ENCODE measurements at regions not wholly inside any gene's neighbourhood (a gene's known extent, or its start where the extent isn't known, plus 50 kb on each side); places are given as distances from the start of the nearest gene placed in this dataset.

DNA sequence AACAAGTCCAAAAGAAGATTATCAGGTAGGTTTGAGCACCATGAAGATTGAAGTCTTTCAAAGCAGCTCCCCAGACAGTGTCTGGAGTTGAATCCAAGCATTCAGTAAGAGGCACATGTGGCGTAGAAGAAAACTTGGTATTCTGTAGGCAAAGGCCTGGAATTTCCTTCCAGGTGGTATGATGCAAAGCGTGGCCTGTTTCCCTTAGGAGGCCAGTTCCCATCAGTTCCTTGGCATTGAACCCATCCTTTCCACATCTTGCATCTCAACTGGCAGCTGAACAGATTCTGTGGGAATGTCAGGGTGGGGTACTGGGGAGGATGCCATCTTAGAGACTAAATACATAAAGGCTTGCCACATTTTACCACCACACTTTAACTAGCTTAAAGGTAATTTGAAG is 516.0 kb downstream of the BTBD3 start:
- DNase-seq (ENCODE audit: low read depth, low spot score) (no peak), FAIRE-seq (no peak)
- Histone ChIP-seq H3K4me2 (ENCODE audit: control insufficient read depth, extremely low read depth, insufficient read depth, low read depth, low read length) (no peak overlapping the region), H3K79me2 (ENCODE audit: control insufficient read depth, insufficient read depth, low read length) (no peaks in the 10 kb centered on the region), H4K20me1 (ENCODE audit: control insufficient read depth, extremely low read depth, insufficient read depth, low read length) (no peaks in the 10 kb centered on the region), H3K36me3 (ENCODE audit: control insufficient read depth in 2 of 2, extremely low read depth in 1 of 2, insufficient read depth in 2 of 2, low read length in 2 of 2) (no peaks in the 10 kb centered on the region), H3K9ac (ENCODE audit: control insufficient read depth, extremely low read depth, insufficient read depth, low read length) (no peak overlapping the region), H3K27ac (ENCODE audit: control insufficient read depth, insufficient read depth, low read length) (no peak overlapping the region), H3K27me3 (ENCODE audit: control insufficient read depth, extremely low read depth, insufficient read depth, low read length) (no peaks in the 10 kb centered on the region), H3K9me1 (ENCODE audit: control insufficient read depth, extremely low read depth, insufficient read depth, low read length) (no peaks in the 10 kb centered on the region), H3K9me3 (ENCODE audit: control insufficient read depth, low read depth, low read length) (no peaks in the 10 kb centered on the region), H2AFZ (ENCODE audit: control insufficient read depth, low read length) (no peak overlapping the region), H3K4me3 (ENCODE audit: control insufficient read depth in 2 of 3, extremely low read depth in 1 of 3, insufficient read depth in 2 of 3, low read depth in 1 of 3, low read length in 3 of 3) (no peak overlapping the region), H3K4me1 (ENCODE audit: control insufficient read depth, extremely low read depth, insufficient read depth, low read length) (no peaks in the 10 kb centered on the region)
- TF ChIP-seq, protein P1, sequence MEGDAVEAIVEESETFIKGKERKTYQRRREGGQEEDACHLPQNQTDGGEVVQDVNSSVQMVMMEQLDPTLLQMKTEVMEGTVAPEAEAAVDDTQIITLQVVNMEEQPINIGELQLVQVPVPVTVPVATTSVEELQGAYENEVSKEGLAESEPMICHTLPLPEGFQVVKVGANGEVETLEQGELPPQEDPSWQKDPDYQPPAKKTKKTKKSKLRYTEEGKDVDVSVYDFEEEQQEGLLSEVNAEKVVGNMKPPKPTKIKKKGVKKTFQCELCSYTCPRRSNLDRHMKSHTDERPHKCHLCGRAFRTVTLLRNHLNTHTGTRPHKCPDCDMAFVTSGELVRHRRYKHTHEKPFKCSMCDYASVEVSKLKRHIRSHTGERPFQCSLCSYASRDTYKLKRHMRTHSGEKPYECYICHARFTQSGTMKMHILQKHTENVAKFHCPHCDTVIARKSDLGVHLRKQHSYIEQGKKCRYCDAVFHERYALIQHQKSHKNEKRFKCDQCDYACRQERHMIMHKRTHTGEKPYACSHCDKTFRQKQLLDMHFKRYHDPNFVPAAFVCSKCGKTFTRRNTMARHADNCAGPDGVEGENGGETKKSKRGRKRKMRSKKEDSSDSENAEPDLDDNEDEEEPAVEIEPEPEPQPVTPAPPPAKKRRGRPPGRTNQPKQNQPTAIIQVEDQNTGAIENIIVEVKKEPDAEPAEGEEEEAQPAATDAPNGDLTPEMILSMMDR (optimal IDR thresholded peaks at IDR 0.05 in 1 of 3, IDR thresholded peaks at IDR 0.05 in 1 of 3, conservative IDR thresholded peaks at IDR 0.05 in 1 of 3; ENCODE audit: extremely low read depth in 1 of 3, insufficient read depth in 2 of 3, low read length in 3 of 3) = no peak
- no peak for TF ChIP-seq EZH2 (IDR thresholded peaks at IDR 0.05; ENCODE audit: low read length)
- dilution Hi-C loops (cut with MboI; ENCODE audit: extremely low pct_ligation_motif_present, low sequenced_read_pairs) = no loop called here

DNA sequence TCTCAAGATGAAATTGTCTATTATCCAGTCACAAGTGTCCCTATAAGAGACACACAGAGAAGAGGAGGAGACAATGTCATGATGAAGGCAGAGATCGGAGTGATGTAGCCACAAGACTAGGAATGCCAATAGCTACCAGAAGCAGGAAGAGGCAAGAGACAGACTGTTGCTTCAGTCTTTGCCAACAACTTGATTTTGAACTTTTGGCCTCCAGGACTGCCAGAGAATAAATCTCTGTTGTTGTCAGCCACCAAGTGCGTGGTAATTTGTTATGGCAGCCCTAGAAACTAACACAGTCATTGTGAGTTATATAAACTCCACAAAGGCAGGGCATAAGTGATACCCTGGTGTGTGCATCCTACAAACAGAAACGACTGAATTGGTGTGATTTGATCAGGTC is 517.0 kb downstream of the BTBD3 start:
- H2AFZ ChIP-seq (ENCODE audit: control insufficient read depth, low read length) = no peak overlapping the region
- H3K27ac ChIP-seq (ENCODE audit: control insufficient read depth, insufficient read depth, low read length) = no peak overlapping the region
- H3K79me2 ChIP-seq (ENCODE audit: control insufficient read depth, insufficient read depth, low read length) = no peaks in the 10 kb centered on the region
- FAIRE-seq (no peak), DNase-seq (ENCODE audit: low read depth, low spot score) (no peak)
- H3K9ac ChIP-seq (ENCODE audit: control insufficient read depth, extremely low read depth, insufficient read depth, low read length) = no peak overlapping the region
- H3K4me2 ChIP-seq (ENCODE audit: control insufficient read depth, extremely low read depth, insufficient read depth, low read depth, low read length) = no peak overlapping the region
- H3K4me3 ChIP-seq (ENCODE audit: control insufficient read depth in 2 of 3, extremely low read depth in 1 of 3, insufficient read depth in 2 of 3, low read depth in 1 of 3, low read length in 3 of 3) = no peak overlapping the region
- no peaks in the 10 kb centered on the region for H3K9me1 ChIP-seq (ENCODE audit: control insufficient read depth, extremely low read depth, insufficient read depth, low read length)
- H3K27me3 ChIP-seq (ENCODE audit: control insufficient read depth, extremely low read depth, insufficient read depth, low read length) = no peaks in the 10 kb centered on the region
- H4K20me1 ChIP-seq (ENCODE audit: control insufficient read depth, extremely low read depth, insufficient read depth, low read length) = no peaks in the 10 kb centered on the region
- no peaks in the 10 kb centered on the region for H3K36me3 ChIP-seq (ENCODE audit: control insufficient read depth in 2 of 2, extremely low read depth in 1 of 2, insufficient read depth in 2 of 2, low read length in 2 of 2)
- TF ChIP-seq EZH2 (IDR thresholded peaks at IDR 0.05; ENCODE audit: low read length) = no peak
- TF ChIP-seq, protein P1 (optimal IDR thresholded peaks at IDR 0.05 in 1 of 3, IDR thresholded peaks at IDR 0.05 in 1 of 3, conservative IDR thresholded peaks at IDR 0.05 in 1 of 3; ENCODE audit: extremely low read depth in 1 of 3, insufficient read depth in 2 of 3, low read length in 3 of 3) = no peak
- H3K9me3 ChIP-seq (ENCODE audit: control insufficient read depth, low read depth, low read length) = no peaks in the 10 kb centered on the region
- H3K4me1 ChIP-seq (ENCODE audit: control insufficient read depth, extremely low read depth, insufficient read depth, low read length) = no peaks in the 10 kb centered on the region
- dilution Hi-C loops (cut with MboI; ENCODE audit: extremely low pct_ligation_motif_present, low sequenced_read_pairs) = no loop called here
